ENCODE measurements at regions not wholly inside any gene's neighbourhood (a gene's known extent, or its start where the extent isn't known, plus 50 kb on each side); places are given as distances from the start of the nearest gene placed in this dataset.
A peak's percentile ranks its signal among the peaks of the same experiment; 100 is the strongest.

DNA sequence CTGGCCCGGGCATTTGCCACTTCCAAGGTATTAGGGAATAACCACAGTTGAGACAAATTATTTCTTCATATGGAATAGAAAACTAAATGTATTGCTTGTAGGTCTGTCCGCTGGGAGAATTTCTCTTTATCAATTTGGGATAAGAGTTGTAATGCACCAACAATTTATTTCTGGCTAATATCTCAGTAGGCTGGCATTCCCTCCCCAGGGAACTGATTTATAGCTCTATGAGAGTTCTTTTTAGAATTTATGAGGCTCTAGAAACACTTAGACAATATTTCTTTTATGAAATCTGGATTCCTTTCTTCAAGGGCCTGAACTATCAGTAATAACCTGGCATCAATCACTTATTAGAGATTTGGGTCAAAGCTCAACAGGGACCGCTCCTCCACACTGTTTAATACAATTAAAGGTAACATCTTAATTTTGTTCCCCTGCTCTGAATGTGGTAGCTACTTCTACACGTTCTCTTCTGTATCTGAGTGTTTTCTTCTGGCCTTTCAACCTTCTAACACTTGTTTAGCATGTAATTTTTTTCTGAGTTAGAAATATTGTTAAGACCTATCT lies 857.4 kb upstream of the PRR20A start:
- no peak for DNase-seq (ENCODE audit: low read depth in 4 of 4, low spot score in 3 of 4)

DNA sequence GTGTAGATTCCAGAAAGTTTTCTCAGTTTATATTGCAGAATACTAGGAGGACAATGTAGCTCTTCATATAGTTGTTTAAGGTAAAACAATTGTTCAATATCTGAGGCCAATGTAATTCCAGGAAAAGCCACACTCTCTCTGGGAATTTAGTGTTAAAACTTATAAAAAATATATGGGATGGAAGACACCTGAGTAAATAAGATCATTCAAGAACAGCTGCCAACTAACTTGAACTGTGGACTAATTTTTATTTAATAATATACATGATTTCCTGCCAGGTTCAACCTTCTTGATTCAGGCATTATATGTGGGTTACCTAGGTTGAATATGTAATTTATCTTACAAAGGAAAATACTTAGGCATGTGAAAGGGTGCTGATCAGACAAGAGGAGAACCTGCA lies 841.1 kb upstream of the PRR20A start:
- DNase-seq (ENCODE audit: low read depth in 4 of 4, low spot score in 3 of 4): no peak

- DNase-seq (ENCODE audit: low read depth in 4 of 4, low spot score in 3 of 4): no peak
These were observed 826.0 kb upstream of the PRR20A start for GRCh38 chr13:56314765-56315164.

GRCh38 chr13:56317841-56318240 lies 822.9 kb upstream of the PRR20A start:
- DNase-seq (ENCODE audit: low read depth in 4 of 4, low spot score in 3 of 4): no peak

- DNase-seq (ENCODE audit: low read depth in 4 of 4, low spot score in 3 of 4): no peak
These were observed 808.0 kb upstream of the PRR20A start for GRCh38 chr13:56332671-56333070.

GRCh38 chr13:56335775-56336174 lies 804.9 kb upstream of the PRR20A start:
- DNase-seq (ENCODE audit: low read depth in 4 of 4, low spot score in 3 of 4): no peak

DNA sequence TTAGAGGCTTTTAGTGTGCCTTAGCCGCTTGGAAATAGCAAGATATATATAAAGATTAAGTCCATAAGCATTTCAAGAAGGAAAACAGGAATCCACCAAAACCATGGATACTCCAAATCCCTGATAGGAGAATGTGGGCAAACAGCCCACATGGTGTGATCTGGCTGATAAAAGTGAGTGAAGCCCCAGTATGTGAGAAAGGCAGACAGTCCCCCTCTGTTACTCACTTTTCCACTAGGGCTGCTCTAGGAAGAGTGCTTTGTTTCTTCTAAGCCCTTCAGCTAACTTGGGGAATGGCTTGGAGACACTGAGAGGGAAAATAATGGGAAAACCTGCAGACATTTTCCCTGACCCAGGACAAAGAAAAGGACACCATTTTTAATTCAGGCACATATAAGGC lies 802.3 kb upstream of the PRR20A start:
- DNase-seq (ENCODE audit: low read depth in 4 of 4, low spot score in 3 of 4): no peak

DNA sequence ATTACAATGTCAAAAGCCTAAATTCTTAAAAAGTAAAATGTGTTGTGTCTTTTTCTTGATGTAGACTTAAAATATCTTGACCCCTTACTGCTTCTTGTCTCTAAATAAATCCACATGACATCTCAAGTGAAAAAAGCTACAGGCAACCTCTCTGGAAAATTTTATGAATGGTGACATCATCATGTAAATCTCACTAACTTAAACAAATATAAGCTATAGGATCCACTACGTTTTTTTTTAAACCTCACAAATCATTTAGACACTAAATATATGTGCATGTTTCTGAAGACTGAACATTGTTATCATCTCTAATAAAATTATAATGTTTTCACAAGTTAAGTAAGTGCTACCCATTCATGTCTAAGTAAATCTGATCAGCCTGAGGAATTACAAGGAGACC lies 793.7 kb upstream of the PRR20A start:
- DNase-seq (ENCODE audit: low read depth in 4 of 4, low spot score in 3 of 4): no peak

DNA sequence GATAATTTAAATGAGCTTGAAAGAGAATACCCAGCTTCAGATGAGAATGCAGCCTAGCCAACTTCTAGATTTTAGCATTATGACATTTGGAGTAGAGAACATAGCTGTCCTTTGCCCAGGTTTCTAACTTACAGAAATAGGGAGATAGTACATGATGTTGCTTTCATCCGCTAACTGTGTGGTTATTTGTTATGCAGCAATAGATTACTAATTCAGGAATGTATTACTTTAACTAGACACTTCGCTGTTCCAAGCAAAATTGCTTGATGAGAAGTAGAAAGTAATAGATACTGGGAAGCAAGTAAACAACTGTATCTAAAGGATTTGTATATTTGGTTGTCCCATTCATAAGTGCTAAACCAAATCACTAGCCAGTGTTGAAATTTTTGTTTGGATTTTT lies 790.9 kb upstream of the PRR20A start:
- DNase-seq (ENCODE audit: low read depth in 4 of 4, low spot score in 3 of 4): no peak

DNA sequence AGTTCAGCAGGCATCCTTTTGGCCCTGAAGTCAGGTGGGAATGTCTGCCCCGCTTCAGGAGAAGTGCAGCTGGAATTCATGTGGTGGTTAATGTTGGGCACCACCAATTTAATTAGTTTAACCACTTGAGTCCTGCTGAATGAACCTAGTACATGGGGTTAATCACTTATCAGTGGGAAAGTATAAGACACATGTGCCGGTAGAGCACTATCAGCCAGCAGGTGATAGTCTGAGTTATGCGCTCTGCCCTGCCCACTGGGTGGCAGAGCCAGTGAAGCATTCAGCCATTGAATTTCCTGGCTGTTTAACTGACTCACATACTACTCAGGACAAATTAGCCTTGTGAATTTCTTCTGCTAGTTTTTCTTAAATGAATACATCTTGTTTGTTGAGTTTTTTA lies 789.7 kb upstream of the PRR20A start:
- peak in 1 of 4 donors; percentile 1 for DNase-seq (ENCODE audit: low read depth in 4 of 4, low spot score in 3 of 4)

- DNase-seq (ENCODE audit: low read depth in 4 of 4, low spot score in 3 of 4): no peak
These were observed 788.4 kb upstream of the PRR20A start for GRCh38 chr13:56352361-56352760.

DNA sequence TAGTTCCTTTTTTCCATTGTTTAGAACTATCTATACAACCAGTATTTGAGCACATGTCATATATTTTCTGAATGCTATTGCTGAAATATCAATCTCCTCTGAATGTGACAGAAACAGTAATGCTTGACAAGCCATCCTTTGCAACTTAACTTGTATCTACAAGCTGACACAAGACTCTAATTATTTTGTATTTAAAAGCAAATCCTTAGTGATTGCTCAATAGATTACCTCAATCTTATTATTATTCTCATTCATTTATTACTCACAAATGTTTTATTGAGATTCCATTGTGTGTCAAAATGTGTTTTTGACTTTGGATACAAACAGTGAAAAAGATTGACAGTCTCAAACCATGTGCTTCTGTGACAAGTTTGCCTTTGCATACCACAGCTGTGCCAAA lies 787.8 kb upstream of the PRR20A start:
- DNase-seq (ENCODE audit: low read depth in 4 of 4, low spot score in 3 of 4): no peak

DNA sequence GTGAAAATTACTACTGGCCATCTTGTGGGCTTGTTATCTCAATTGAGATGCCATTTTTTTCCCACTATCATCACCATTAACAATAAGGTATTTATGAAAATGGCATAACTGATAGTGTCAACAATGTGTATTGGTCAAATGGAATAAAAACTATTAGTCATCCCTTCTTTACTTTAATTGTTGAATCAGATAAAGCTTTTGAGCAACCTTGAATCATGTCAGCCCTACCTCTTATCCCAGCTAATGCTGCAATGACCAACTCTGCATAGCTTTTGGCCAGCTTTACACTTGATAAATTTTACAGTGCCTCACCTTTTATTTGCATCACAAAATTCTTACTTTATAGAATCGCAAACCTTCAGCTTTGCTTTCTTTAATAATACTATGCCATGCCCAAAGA lies 784.0 kb upstream of the PRR20A start:
- DNase-seq (ENCODE audit: low read depth in 4 of 4, low spot score in 3 of 4): no peak

DNA sequence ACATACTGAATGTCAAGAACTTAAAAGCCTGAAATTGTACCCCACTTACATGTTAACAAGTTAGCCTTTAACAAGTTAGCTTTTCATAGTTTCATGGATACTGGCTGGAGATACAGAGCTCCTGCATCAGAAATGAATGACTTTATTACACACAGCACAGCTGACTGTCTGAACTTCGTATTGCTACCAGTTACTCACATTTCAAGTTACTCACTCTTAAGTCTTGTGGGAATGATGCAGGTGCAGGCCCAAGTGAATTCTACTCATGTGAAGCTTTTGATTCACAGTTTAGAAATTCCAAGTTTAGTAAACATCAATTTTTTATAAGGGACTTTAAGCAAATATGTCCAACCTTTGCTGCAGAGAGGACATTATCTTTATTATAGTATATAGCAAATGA lies 762.2 kb upstream of the PRR20A start:
- DNase-seq (ENCODE audit: low read depth in 4 of 4, low spot score in 3 of 4): no peak

DNA sequence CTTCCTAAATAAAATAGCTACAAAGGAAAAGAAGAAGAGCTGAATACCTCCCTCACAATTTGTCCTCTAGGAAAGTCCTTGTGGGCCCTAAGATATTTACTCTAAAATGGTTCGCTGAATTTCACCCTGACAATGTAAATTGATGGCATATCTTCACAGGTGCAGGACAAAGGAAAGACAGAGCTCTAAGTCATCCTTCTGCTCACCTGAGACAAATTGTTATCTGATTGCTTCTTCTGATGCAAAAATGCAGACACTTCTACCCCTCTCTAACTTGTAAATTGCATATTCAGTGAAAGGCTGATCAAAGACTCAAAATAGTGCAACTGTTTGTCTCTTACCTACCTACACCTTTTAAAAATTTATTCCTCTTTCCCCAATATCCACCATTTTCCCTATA lies 747.2 kb upstream of the PRR20A start:
- no peak for DNase-seq (ENCODE audit: low read depth in 4 of 4, low spot score in 3 of 4)

GRCh38 chr13:56396318-56396717 lies 744.4 kb upstream of the PRR20A start:
- no peak for DNase-seq (ENCODE audit: low read depth in 4 of 4, low spot score in 3 of 4)

- no peak for DNase-seq (ENCODE audit: low read depth in 4 of 4, low spot score in 3 of 4)
These were observed 739.9 kb upstream of the PRR20A start for GRCh38 chr13:56400774-56401173.

DNA sequence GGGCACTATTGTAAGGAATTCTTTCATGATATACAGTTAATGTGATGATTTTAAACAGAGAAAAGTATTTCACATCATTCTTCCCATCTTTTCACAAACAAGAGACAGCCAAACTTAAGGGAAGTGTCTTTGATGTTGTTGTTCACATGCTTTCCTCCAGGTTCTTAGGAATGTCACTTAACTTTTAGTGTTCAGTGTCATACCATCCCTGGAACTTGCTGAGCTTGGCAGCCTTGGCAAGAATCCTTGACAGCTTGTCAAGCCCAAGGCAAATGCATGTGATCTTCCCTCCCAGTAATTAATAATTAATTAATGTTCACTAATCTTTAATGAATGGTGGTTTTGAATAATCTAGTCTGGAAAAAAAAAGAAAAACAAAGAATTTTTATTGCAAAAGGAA lies 727.9 kb upstream of the PRR20A start:
- no peak for DNase-seq (ENCODE audit: low read depth in 4 of 4, low spot score in 3 of 4)

DNA sequence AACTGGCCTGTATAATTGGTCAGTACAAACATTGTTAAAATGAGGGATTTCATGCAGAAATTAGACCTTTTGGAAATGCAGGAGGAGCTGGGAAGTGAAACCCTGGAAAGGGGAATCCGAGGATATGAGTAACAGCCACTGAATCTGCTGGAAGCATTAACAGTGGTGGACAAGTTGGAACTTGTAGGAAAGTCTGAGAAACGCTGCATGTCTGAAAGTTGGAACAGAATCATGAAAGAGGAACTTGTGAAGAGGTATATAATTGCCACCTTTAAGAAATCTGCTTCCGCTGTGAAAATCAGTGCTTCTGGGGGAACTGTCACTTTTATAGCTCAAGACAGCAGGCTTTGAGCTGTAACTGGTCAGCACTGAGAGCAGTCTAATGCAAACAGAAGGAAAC lies 716.5 kb upstream of the PRR20A start:
- DNase-seq (ENCODE audit: low read depth in 4 of 4, low spot score in 3 of 4): no peak

GRCh38 chr13:56457535-56458190 lies 683.1 kb upstream of the PRR20A start:
- DNase-seq (ENCODE audit: low read depth in 4 of 4, low spot score in 3 of 4): no peak

GRCh38 chr13:56459286-56459685 lies 681.4 kb upstream of the PRR20A start:
- DNase-seq (ENCODE audit: low read depth in 4 of 4, low spot score in 3 of 4): no peak

GRCh38 chr13:56501750-56502149 lies 639.0 kb upstream of the PRR20A start:
- no peak for DNase-seq (ENCODE audit: low read depth in 4 of 4, low spot score in 3 of 4)

DNA sequence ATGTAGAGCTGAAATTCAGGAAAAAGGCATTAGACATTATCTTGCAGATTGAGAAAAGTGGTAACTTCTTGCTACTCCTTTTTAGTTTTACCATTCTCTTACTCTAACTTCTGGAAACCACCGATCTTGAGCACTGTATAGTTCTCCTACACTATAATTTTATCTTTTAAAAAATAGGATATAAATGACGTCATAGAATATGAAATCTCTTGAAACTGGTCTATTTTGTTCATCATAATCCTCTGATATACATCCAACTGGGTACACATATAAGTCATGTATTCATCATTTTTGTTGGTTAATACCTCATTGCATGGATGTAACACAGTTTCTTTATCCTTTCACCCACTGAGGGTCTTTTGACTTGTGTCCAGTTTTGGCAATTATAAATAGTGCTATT lies 629.9 kb upstream of the PRR20A start:
- DNase-seq (ENCODE audit: low read depth in 4 of 4, low spot score in 3 of 4): no peak

All from left renal pelvis (tissue), 4 donors.